ENCODE measurements at regions not wholly inside any gene's neighbourhood (a gene's known extent, or its start where the extent isn't known, plus 50 kb on each side); places are given as distances from the start of the nearest gene placed in this dataset.
"Not testable (repeated sequence)": the region's sequence is repeated elsewhere in the genome, so short reads cannot be mapped to it uniquely, and the experiment has no call there.

GRCh38 chr10:64571056-64571455 is 1049.9 kb downstream of the REEP3 start:
- no peak overlapping the region for H3K27ac ChIP-seq
- TF ChIP-seq CTCF (IDR thresholded peaks at IDR 0.05), result no peak

DNA sequence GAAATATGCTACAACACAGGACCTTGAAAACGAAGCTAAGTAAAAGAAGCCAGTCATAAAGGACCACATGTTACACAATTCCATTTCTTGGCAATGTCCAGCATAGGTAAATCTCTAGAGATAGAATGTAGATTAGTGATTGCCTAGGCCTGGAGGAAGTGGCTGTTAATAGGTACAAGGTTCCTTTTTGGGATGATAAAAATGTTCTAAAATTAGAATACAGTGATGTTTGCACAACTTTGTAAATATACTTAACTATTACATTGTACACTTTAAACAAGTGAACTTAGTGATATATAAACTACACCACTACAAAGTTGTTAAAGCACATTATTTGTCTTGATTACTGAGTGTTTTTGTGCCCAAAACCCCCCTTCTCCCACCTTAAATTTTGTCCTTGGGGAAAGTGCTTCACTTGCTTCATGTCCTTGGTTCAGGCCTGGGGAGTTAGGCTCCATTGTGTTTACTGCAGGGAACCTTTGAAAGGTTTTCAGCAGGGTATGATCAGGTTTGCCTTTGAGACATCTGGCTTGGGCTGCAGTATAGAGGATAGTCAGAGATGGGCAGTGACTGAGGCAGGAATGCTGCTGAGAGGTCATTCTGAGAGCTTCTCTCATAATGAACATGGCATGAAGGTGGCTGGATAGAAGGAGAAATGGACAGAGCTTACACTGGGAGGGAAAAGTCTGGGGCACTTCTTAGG is 1052.6 kb downstream of the REEP3 start:
- H3K4me3 ChIP-seq, result no peak overlapping the region
- no peak overlapping the region for H3K27ac ChIP-seq
- DNase-seq (ENCODE audit: low spot score), result no peak
- no peak for TF ChIP-seq CTCF (IDR thresholded peaks at IDR 0.05)

More at GRCh38 chr10:64571056-64571455, 1049.9 kb downstream of the REEP3 start:
- no peak for DNase-seq (ENCODE audit: low spot score)
- no peak overlapping the region for H3K4me3 ChIP-seq

DNA sequence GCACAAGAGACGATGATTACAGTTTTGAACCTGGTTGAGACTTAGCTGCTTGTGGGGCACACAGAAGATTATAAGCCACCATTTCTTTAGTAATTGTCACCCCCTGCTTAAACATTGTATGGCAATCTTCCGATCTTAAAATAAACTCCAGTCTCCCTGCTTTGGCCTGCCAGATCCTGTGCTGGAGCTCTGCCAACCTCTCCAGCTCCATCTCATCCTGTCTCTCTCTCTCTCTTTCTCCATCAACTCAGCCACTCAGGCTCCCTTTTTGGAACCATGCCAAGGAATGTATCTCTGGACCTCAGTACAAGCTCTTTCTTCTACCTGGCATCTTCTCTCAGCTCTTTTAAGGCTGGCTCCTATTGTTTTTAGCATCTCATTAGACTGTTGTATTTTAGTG is 1053.2 kb downstream of the REEP3 start:
- H3K27ac ChIP-seq, result no peak overlapping the region
- TF ChIP-seq CTCF (IDR thresholded peaks at IDR 0.05), result no peak
- DNase-seq (ENCODE audit: low spot score), result no peak
- no peak overlapping the region for H3K4me3 ChIP-seq

DNA sequence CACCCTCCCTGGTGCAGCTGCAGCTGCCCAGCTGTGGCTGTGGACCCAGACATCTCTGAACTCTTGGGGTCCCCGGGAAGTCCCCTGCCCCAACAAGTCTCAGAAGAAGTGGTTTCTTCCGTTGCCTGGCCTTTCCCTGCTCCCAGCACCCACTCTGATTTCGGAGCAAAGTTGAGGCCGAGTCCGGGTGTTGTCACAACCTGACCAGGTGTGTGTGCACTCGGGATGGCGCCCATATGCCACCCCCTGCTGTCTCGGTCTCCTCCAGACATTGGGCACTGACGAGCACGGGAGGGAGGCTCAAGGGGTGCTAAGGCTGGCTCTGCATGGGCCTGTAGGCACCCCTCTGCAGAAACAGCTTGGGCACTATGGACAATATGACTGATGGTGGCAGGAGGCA is 1055.3 kb downstream of the REEP3 start:
- no peak overlapping the region for H3K27ac ChIP-seq
- no peak for TF ChIP-seq CTCF (IDR thresholded peaks at IDR 0.05)
- no peak for DNase-seq (ENCODE audit: low spot score)
- H3K4me3 ChIP-seq, result no peak overlapping the region

GRCh38 chr10:64578757-64579156 is 1057.6 kb downstream of the REEP3 start:
- not testable (repeated sequence) for H3K27ac ChIP-seq; H3K4me3 ChIP-seq; DNase-seq (ENCODE audit: low spot score)

GRCh38 chr10:64586934-64587503 is 1065.8 kb downstream of the REEP3 start:
- DNase-seq (ENCODE audit: low spot score), result no peak
- Histone ChIP-seq H3K27ac (no peak overlapping the region), H3K4me3 (no peak overlapping the region)
- TF ChIP-seq CTCF (IDR thresholded peaks at IDR 0.05), result no peak

DNA sequence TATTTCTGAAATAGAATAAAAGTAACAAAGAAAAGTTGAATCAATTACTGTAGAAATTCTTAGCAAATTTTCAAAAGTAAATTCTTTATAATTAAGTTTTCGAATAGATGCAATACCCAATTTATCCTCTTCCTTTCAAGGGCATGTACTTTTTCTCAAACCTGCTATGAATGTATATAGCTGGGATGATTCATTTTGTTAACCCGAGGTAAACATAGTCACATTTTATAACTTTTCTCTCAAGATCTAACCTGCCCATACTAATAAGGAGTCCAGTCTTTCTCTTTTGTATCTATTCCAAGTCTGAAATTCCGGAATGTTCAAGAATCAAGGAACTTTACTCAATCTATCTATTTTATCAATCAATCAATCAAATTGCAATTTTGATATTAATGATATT is 1072.9 kb downstream of the REEP3 start:
- Histone ChIP-seq H3K4me3 (no peak overlapping the region), H3K27ac (no peak overlapping the region)
- no peak for TF ChIP-seq CTCF (IDR thresholded peaks at IDR 0.05)
- no peak for DNase-seq (ENCODE audit: low spot score)

All from coronary artery (tissue), 2 donors.